A549 (cell line): ENCODE measurements at regions not wholly inside any gene's neighbourhood (a gene's known extent, or its start where the extent isn't known, plus 50 kb on each side); places are given as distances from the start of the nearest gene placed in this dataset.

Source experiments
- ATAC-seq, 2 experiments: fragments of 200-7000 bp in 1 of 2; fragments of >200 bp in 1 of 2; cut with Nextera tagmentation in 1 of 2; cut with Tn5 transposase in 1 of 2; 3 replicates each; pipeline versions ENCODE4 v1.8.0 to v1.9.1; 2018 to 2020; ENCODE audit warnings: mild to moderate bottlenecking in 1 of 2, moderate library complexity in 1 of 2
- CTCF ChIA-PET: fragments of 300-600 bp; sonication (Branson Sonifier 250); formaldehyde crosslinking; extraction: SDS; loops from one replicate; lab custom pipeline; 2021; ENCODE audit warnings: antibody characterized with exemption, inconsistent platforms; lab: Yijun Ruan, JAX
- POLR2A ChIA-PET: fragments of 350-600 bp; formaldehyde crosslinking; extraction: SDS; loops from one replicate; lab custom pipeline; 2021; ENCODE audit warnings: antibody characterized with exemption, inconsistent platforms; lab: Yijun Ruan, JAX
- DNase-seq, 2 experiments: peaks; one replicate each; pipeline versions ENCODE4 v3.0.0 to v3.0.0-alpha.2; 2011 to 2016; ENCODE audit warnings: low read depth in 1 of 2, low spot score in 1 of 2
- FAIRE-seq: peaks from 2 replicates; lab custom pipeline; 2011; peaks lifted over from hg19 to GRCh38; lab: Jason Lieb, UNC
- H3K27ac ChIP-seq, 2 experiments: fragments of >200 bp; sonication (Bioruptor Twin); formaldehyde crosslinking; 3 replicates each; pipeline ENCODE4 v1.5.1; 2016 to 2017
- H3K4me1 ChIP-seq: fragments of >200 bp; sonication (Bioruptor Twin); formaldehyde crosslinking; 3 replicates; pipeline ENCODE4 v1.6.1; 2016
- H3K4me2 ChIP-seq: fragments of >200 bp; sonication (Bioruptor Twin); formaldehyde crosslinking; 3 replicates; pipeline ENCODE4 v1.6.1; 2016
- H3K4me3 ChIP-seq: fragments of >200 bp; sonication (Bioruptor Twin); formaldehyde crosslinking; 3 replicates; pipeline ENCODE4 v1.5.1; 2016
- H3K9me3 ChIP-seq: fragments of >200 bp; sonication (Bioruptor Twin); formaldehyde crosslinking; 3 replicates; pipeline ENCODE4 v1.6.1; 2016
- ATOH8 ChIP-seq: fragments of 250-450 bp; sonication (Bioruptor Pico); IDR thresholded peaks from 2 replicates; pipeline ENCODE4 v1.5.0; 2020; ENCODE audit warnings: low read depth, mild to moderate bottlenecking, moderate library complexity
- BHLHE40 ChIP-seq: IDR thresholded peaks from 2 replicates; pipeline ENCODE4 v1.6.1; 2012; ENCODE audit warnings: low read depth, low read length, inconsistent platforms
- CEBPB ChIP-seq, 2 experiments: fragments of >200 bp in 1 of 2; sonication (Bioruptor Twin) in 1 of 2; formaldehyde crosslinking in 1 of 2; IDR thresholded peaks; 2 replicates each; pipeline ENCODE4 v1.6.1; 2012 to 2016
- CHD2 ChIP-seq: fragments of 150-350 bp; IDR thresholded peaks from 2 replicates; pipeline ENCODE4 v1.6.1; 2014; ENCODE audit warnings: low read length; ENCODE audit not compliant: partially characterized antibody
- ELK1 ChIP-seq: fragments of 150-350 bp; IDR thresholded peaks from 2 replicates; pipeline ENCODE4 v1.6.1; 2014; ENCODE audit warnings: low read depth, mild to moderate bottlenecking, low read length
- GATA3 ChIP-seq: IDR thresholded peaks from 2 replicates; pipeline ENCODE4 v1.6.1; 2012; ENCODE audit warnings: borderline replicate concordance
- HES2 ChIP-seq: fragments of >200 bp; sonication (Bioruptor Twin); formaldehyde crosslinking; IDR thresholded peaks from 2 replicates; pipeline ENCODE4 v1.6.1; 2016
- HEYL ChIP-seq: fragments of 250-450 bp; sonication (Bioruptor Pico); IDR thresholded peaks from 2 replicates; pipeline ENCODE4 v1.8.0; 2021; ENCODE audit warnings: mild to moderate bottlenecking, moderate library complexity
- HMGXB4 ChIP-seq: fragments of 250-450 bp; sonication (Bioruptor Pico); IDR thresholded peaks from 2 replicates; pipeline ENCODE4 v1.5.0; 2021; ENCODE audit warnings: mild to moderate bottlenecking, moderate library complexity, borderline replicate concordance
- HOXB13 ChIP-seq: fragments of 250-450 bp; sonication (Bioruptor Pico); IDR thresholded peaks from 2 replicates; pipeline ENCODE4 v1.5.0; 2020; ENCODE audit warnings: low read depth, mild to moderate bottlenecking, moderate library complexity
- HOXB5 ChIP-seq: fragments of 250-450 bp; sonication (Bioruptor Pico); IDR thresholded peaks from 2 replicates; pipeline ENCODE4 v1.5.0; 2020; ENCODE audit warnings: mild to moderate bottlenecking, moderate library complexity
- JUNB ChIP-seq: fragments of >200 bp; sonication (Bioruptor Twin); formaldehyde crosslinking; IDR thresholded peaks from 2 replicates; pipeline ENCODE4 v1.6.1; 2016
- KDM1A ChIP-seq: fragments of 200-600 bp; sonication (generic); IDR thresholded peaks from 2 replicates; pipeline ENCODE4 v1.6.1; 2016; ENCODE audit warnings: low read depth, mild to moderate bottlenecking
- MAFK ChIP-seq: fragments of 450-650 bp; IDR thresholded peaks from 2 replicates; pipeline ENCODE4 v1.6.1; 2014; ENCODE audit not compliant: partially characterized antibody
- MAZ ChIP-seq: fragments of 150-350 bp; IDR thresholded peaks from 2 replicates; pipeline ENCODE4 v1.6.1; 2014; ENCODE audit warnings: antibody characterized with exemption, low read depth, low read length, borderline replicate concordance
- PHF8 ChIP-seq: fragments of 200-600 bp; sonication (generic); IDR thresholded peaks from 2 replicates; pipeline ENCODE4 v1.6.1; 2016; ENCODE audit warnings: low read depth, mild to moderate bottlenecking, antibody characterized with exemption, moderate library complexity, borderline replicate concordance
- RFX5 ChIP-seq: fragments of 450-650 bp; IDR thresholded peaks from 2 replicates; pipeline ENCODE4 v1.7.1; 2014; ENCODE audit warnings: antibody characterized with exemption, mild to moderate bottlenecking, moderate library complexity
- SREBF2 ChIP-seq: fragments of 450-650 bp; IDR thresholded peaks from 2 replicates; pipeline ENCODE4 v1.6.1; 2014; ENCODE audit warnings: mild to moderate bottlenecking, moderate library complexity
- USF2 ChIP-seq: fragments of 450-650 bp; IDR thresholded peaks from 2 replicates; pipeline ENCODE4 v1.6.1; 2014; ENCODE audit warnings: antibody characterized with exemption
- ZNF302 ChIP-seq: fragments of 250-450 bp; sonication (Bioruptor Pico); IDR thresholded peaks from 2 replicates; pipeline ENCODE4 v1.9.0; 2021; ENCODE audit warnings: inconsistent platforms, mild to moderate bottlenecking, moderate library complexity
- WGBS: methylation state at CpG from one replicate; pipeline ENCODE4 v1.1.6; 2017; ENCODE audit errors: missing lambda C conversion rate; 5-methylcytosine and 5-hydroxymethylcytosine counted together

- FAIRE-seq: no peak
- Histone ChIP-seq H3K27ac (no peak overlapping the region), H3K9me3 (no peaks in the 10 kb centered on the region), H3K4me2 (no peak overlapping the region), H3K4me3 (no peak overlapping the region), H3K4me1 (no peaks in the 10 kb centered on the region)
- CTCF ChIA-PET: interaction anchor here (0.6 kb wide), 1 partner anchor 1501 kb away, joined by 3 read pairs; no protein-coding TSS in a partner anchor
- ATAC-seq: no peak
- POLR2A ChIA-PET: no interaction called here
- no peak for DNase-seq
- TF ChIP-seq USF2: no peak
Measured at GRCh38 chr4:65918872-65919271, 248.6 kb upstream of the EPHA5 start.

GRCh38 chr4:65918212-65918611, 247.9 kb upstream of the EPHA5 start:
- CTCF ChIA-PET: no interaction called here
- H3K4me1 ChIP-seq: no peaks in the 10 kb centered on the region
- ATAC-seq: no peak

GRCh38 chr4:65917486-65917885, 247.2 kb upstream of the EPHA5 start:
- no peak for DNase-seq
- no peak for FAIRE-seq
- no peaks in the 10 kb centered on the region for H3K4me1 ChIP-seq
- CTCF ChIA-PET: no interaction called here
- H3K4me2 ChIP-seq: no peak overlapping the region
- no peaks in the 10 kb centered on the region for H3K9me3 ChIP-seq
- no peak for ATAC-seq
- TF ChIP-seq MAZ (no peak), CEBPB (IDR thresholded peaks at IDR 0.05) (no peak), BHLHE40 (no peak), KDM1A (no peak), HEYL (CRISPR knock-in tag) (no peak), RFX5 (no peak), ZNF302 (no peak), HES2 (no peak), JUNB (no peak), MAFK (no peak), GATA3 (no peak)
- no peak overlapping the region for H3K27ac ChIP-seq
- POLR2A ChIA-PET: no interaction called here
- WGBS: 50% methylated on average over 2 of the region's 2 CpGs
- no peak overlapping the region for H3K4me3 ChIP-seq

More at GRCh38 chr4:65918212-65918611, 247.9 kb upstream of the EPHA5 start:
- no peak for DNase-seq
- POLR2A ChIA-PET: no interaction called here
- Histone ChIP-seq H3K4me3 (no peak overlapping the region), H3K9me3 (no peaks in the 10 kb centered on the region), H3K4me2 (no peak overlapping the region), H3K27ac (no peak overlapping the region)
- FAIRE-seq: no peak
- no peak for TF ChIP-seq ELK1
- no peak for TF ChIP-seq HMGXB4 (CRISPR knock-in tag)
- TF ChIP-seq PHF8: no peak
- TF ChIP-seq USF2: no peak
- TF ChIP-seq BHLHE40: no peak
- TF ChIP-seq ATOH8 (CRISPR knock-in tag): no peak
- TF ChIP-seq SREBF2: no peak
- no peak for TF ChIP-seq HOXB5 (CRISPR knock-in tag)
- TF ChIP-seq HOXB13 (CRISPR knock-in tag): no peak
- no peak for TF ChIP-seq CHD2
- WGBS: 0% methylated on average over 1 of the region's 1 CpG
